ENCODE measurements at regions not wholly inside any gene's neighbourhood (a gene's known extent, or its start where the extent isn't known, plus 50 kb on each side); places are given as distances from the start of the nearest gene placed in this dataset.
"Not testable (repeated sequence)": the region's sequence is repeated elsewhere in the genome, so short reads cannot be mapped to it uniquely, and the experiment has no call there.

GRCh38 chr11:87767615-87768014 is 407.6 kb downstream of the RAB38 start:
- no peak for DNase-seq (ENCODE audit: low read depth)
- Histone ChIP-seq H3K9me3 (ENCODE audit: control insufficient read depth, low read length) (no peaks in the 10 kb centered on the region), H3K4me1 (ENCODE audit: control insufficient read depth, insufficient read depth, low read length) (no peaks in the 10 kb centered on the region), H3K9ac (ENCODE audit: low read length) (no peak overlapping the region), H3K4me3 (ENCODE audit: low read length) (no peak overlapping the region), H3K27me3 (replicated peaks; ENCODE audit: control insufficient read depth, insufficient read depth, low read length) (no peaks in the 10 kb centered on the region), H3K36me3 (ENCODE audit: control insufficient read depth, insufficient read depth, low read length, severe bottlenecking) (no peaks in the 10 kb centered on the region)

- not testable (repeated sequence) for H3K9me3 ChIP-seq (ENCODE audit: control insufficient read depth, low read length); DNase-seq (ENCODE audit: low read depth); H3K9ac ChIP-seq (ENCODE audit: low read length); H3K4me1 ChIP-seq (ENCODE audit: control insufficient read depth, insufficient read depth, low read length); H3K4me3 ChIP-seq (ENCODE audit: low read length); H3K36me3 ChIP-seq (ENCODE audit: control insufficient read depth, insufficient read depth, low read length, severe bottlenecking); H3K27me3 ChIP-seq (replicated peaks; ENCODE audit: control insufficient read depth, insufficient read depth, low read length)
Measured at GRCh38 chr11:87764075-87764474, 411.2 kb downstream of the RAB38 start.

GRCh38 chr11:87754685-87755084 is 420.6 kb downstream of the RAB38 start:
- H3K36me3 ChIP-seq (ENCODE audit: control insufficient read depth, insufficient read depth, low read length, severe bottlenecking), result no peaks in the 10 kb centered on the region
- H3K4me1 ChIP-seq (ENCODE audit: control insufficient read depth, insufficient read depth, low read length), result no peaks in the 10 kb centered on the region
- no peaks in the 10 kb centered on the region for H3K27me3 ChIP-seq (replicated peaks; ENCODE audit: control insufficient read depth, insufficient read depth, low read length)
- H3K9ac ChIP-seq (ENCODE audit: low read length), result no peak overlapping the region
- no peaks in the 10 kb centered on the region for H3K9me3 ChIP-seq (ENCODE audit: control insufficient read depth, low read length)
- no peak for DNase-seq (ENCODE audit: low read depth)
- H3K4me3 ChIP-seq (ENCODE audit: low read length), result no peak overlapping the region

GRCh38 chr11:87753143-87753542 is 422.1 kb downstream of the RAB38 start:
- H3K4me1 ChIP-seq (ENCODE audit: control insufficient read depth, insufficient read depth, low read length), result no peaks in the 10 kb centered on the region
- no peaks in the 10 kb centered on the region for H3K27me3 ChIP-seq (replicated peaks; ENCODE audit: control insufficient read depth, insufficient read depth, low read length)
- H3K4me3 ChIP-seq (ENCODE audit: low read length), result no peak overlapping the region
- DNase-seq (ENCODE audit: low read depth), result no peak
- H3K9me3 ChIP-seq (ENCODE audit: control insufficient read depth, low read length), result no peaks in the 10 kb centered on the region
- no peaks in the 10 kb centered on the region for H3K36me3 ChIP-seq (ENCODE audit: control insufficient read depth, insufficient read depth, low read length, severe bottlenecking)
- no peak overlapping the region for H3K9ac ChIP-seq (ENCODE audit: low read length)

- Histone ChIP-seq H3K9me3 (ENCODE audit: control insufficient read depth, low read length) (no peaks in the 10 kb centered on the region), H3K9ac (ENCODE audit: low read length) (no peak overlapping the region), H3K4me3 (ENCODE audit: low read length) (no peak overlapping the region), H3K4me1 (ENCODE audit: control insufficient read depth, insufficient read depth, low read length) (peaks cover 5% of the 10 kb centered on the region), H3K36me3 (ENCODE audit: control insufficient read depth, insufficient read depth, low read length, severe bottlenecking) (no peaks in the 10 kb centered on the region), H3K27me3 (replicated peaks; ENCODE audit: control insufficient read depth, insufficient read depth, low read length) (no peaks in the 10 kb centered on the region)
- DNase-seq (ENCODE audit: low read depth), result no peak
Measured at GRCh38 chr11:87743007-87743406, 432.2 kb downstream of the RAB38 start.

- H3K4me3 ChIP-seq (ENCODE audit: low read length), result no peak overlapping the region
- DNase-seq (ENCODE audit: low read depth), result no peak
- no peaks in the 10 kb centered on the region for H3K27me3 ChIP-seq (replicated peaks; ENCODE audit: control insufficient read depth, insufficient read depth, low read length)
- H3K9ac ChIP-seq (ENCODE audit: low read length), result no peak overlapping the region
- H3K4me1 ChIP-seq (ENCODE audit: control insufficient read depth, insufficient read depth, low read length), result peaks cover 5% of the 10 kb centered on the region
- H3K36me3 ChIP-seq (ENCODE audit: control insufficient read depth, insufficient read depth, low read length, severe bottlenecking), result no peaks in the 10 kb centered on the region
- no peaks in the 10 kb centered on the region for H3K9me3 ChIP-seq (ENCODE audit: control insufficient read depth, low read length)
Measured at GRCh38 chr11:87740968-87741367, 434.3 kb downstream of the RAB38 start.

- no peak overlapping the region for H3K9ac ChIP-seq (ENCODE audit: low read length)
- no peaks in the 10 kb centered on the region for H3K36me3 ChIP-seq (ENCODE audit: control insufficient read depth, insufficient read depth, low read length, severe bottlenecking)
- H3K9me3 ChIP-seq (ENCODE audit: control insufficient read depth, low read length), result no peaks in the 10 kb centered on the region
- no peaks in the 10 kb centered on the region for H3K27me3 ChIP-seq (replicated peaks; ENCODE audit: control insufficient read depth, insufficient read depth, low read length)
- H3K4me1 ChIP-seq (ENCODE audit: control insufficient read depth, insufficient read depth, low read length), result peaks cover 5% of the 10 kb centered on the region
- DNase-seq (ENCODE audit: low read depth), result no peak
- H3K4me3 ChIP-seq (ENCODE audit: low read length), result no peak overlapping the region
Measured at GRCh38 chr11:87740451-87740850, 434.8 kb downstream of the RAB38 start.

GRCh38 chr11:87739766-87740165 is 435.5 kb downstream of the RAB38 start:
- Histone ChIP-seq H3K9me3 (ENCODE audit: control insufficient read depth, low read length) (no peaks in the 10 kb centered on the region), H3K36me3 (ENCODE audit: control insufficient read depth, insufficient read depth, low read length, severe bottlenecking) (no peaks in the 10 kb centered on the region), H3K4me3 (ENCODE audit: low read length) (no peak overlapping the region), H3K4me1 (ENCODE audit: control insufficient read depth, insufficient read depth, low read length) (peaks cover 5% of the 10 kb centered on the region), H3K27me3 (replicated peaks; ENCODE audit: control insufficient read depth, insufficient read depth, low read length) (no peaks in the 10 kb centered on the region), H3K9ac (ENCODE audit: low read length) (no peak overlapping the region)
- DNase-seq (ENCODE audit: low read depth), result peak; percentile 38

- no peaks in the 10 kb centered on the region for H3K36me3 ChIP-seq (ENCODE audit: control insufficient read depth, insufficient read depth, low read length, severe bottlenecking)
- no peaks in the 10 kb centered on the region for H3K27me3 ChIP-seq (replicated peaks; ENCODE audit: control insufficient read depth, insufficient read depth, low read length)
- H3K4me3 ChIP-seq (ENCODE audit: low read length), result no peak overlapping the region
- H3K9me3 ChIP-seq (ENCODE audit: control insufficient read depth, low read length), result no peaks in the 10 kb centered on the region
- no peak overlapping the region for H3K9ac ChIP-seq (ENCODE audit: low read length)
- peaks cover 5% of the 10 kb centered on the region for H3K4me1 ChIP-seq (ENCODE audit: control insufficient read depth, insufficient read depth, low read length)
- no peak for DNase-seq (ENCODE audit: low read depth)
Measured at GRCh38 chr11:87739261-87739660, 436.0 kb downstream of the RAB38 start.

- Histone ChIP-seq H3K9ac (ENCODE audit: low read length) (no peak overlapping the region), H3K36me3 (ENCODE audit: control insufficient read depth, insufficient read depth, low read length, severe bottlenecking) (no peaks in the 10 kb centered on the region), H3K27me3 (replicated peaks; ENCODE audit: control insufficient read depth, insufficient read depth, low read length) (no peaks in the 10 kb centered on the region), H3K9me3 (ENCODE audit: control insufficient read depth, low read length) (no peaks in the 10 kb centered on the region), H3K4me3 (ENCODE audit: low read length) (no peak overlapping the region), H3K4me1 (ENCODE audit: control insufficient read depth, insufficient read depth, low read length) (peaks cover 5% of the 10 kb centered on the region)
- no peak for DNase-seq (ENCODE audit: low read depth)
Measured at GRCh38 chr11:87736928-87737327, 438.3 kb downstream of the RAB38 start.

GRCh38 chr11:87726506-87726905 is 448.7 kb downstream of the RAB38 start:
- H3K4me3 ChIP-seq (ENCODE audit: low read length), result no peak overlapping the region
- no peak overlapping the region for H3K9ac ChIP-seq (ENCODE audit: low read length)
- no peaks in the 10 kb centered on the region for H3K9me3 ChIP-seq (ENCODE audit: control insufficient read depth, low read length)
- no peak for DNase-seq (ENCODE audit: low read depth)
- no peaks in the 10 kb centered on the region for H3K27me3 ChIP-seq (replicated peaks; ENCODE audit: control insufficient read depth, insufficient read depth, low read length)
- no peaks in the 10 kb centered on the region for H3K4me1 ChIP-seq (ENCODE audit: control insufficient read depth, insufficient read depth, low read length)
- H3K36me3 ChIP-seq (ENCODE audit: control insufficient read depth, insufficient read depth, low read length, severe bottlenecking), result no peaks in the 10 kb centered on the region

GRCh38 chr11:87724358-87724757 is 450.9 kb downstream of the RAB38 start:
- H3K9ac ChIP-seq (ENCODE audit: low read length), result no peak overlapping the region
- H3K4me1 ChIP-seq (ENCODE audit: control insufficient read depth, insufficient read depth, low read length), result no peaks in the 10 kb centered on the region
- H3K36me3 ChIP-seq (ENCODE audit: control insufficient read depth, insufficient read depth, low read length, severe bottlenecking), result no peaks in the 10 kb centered on the region
- H3K4me3 ChIP-seq (ENCODE audit: low read length), result no peak overlapping the region
- no peaks in the 10 kb centered on the region for H3K27me3 ChIP-seq (replicated peaks; ENCODE audit: control insufficient read depth, insufficient read depth, low read length)
- DNase-seq (ENCODE audit: low read depth), result no peak
- H3K9me3 ChIP-seq (ENCODE audit: control insufficient read depth, low read length), result no peaks in the 10 kb centered on the region

All from adipocyte (in vitro differentiated cells).